ENCODE measurements at regions not wholly inside any gene's neighbourhood (a gene's known extent, or its start where the extent isn't known, plus 50 kb on each side); places are given as distances from the start of the nearest gene placed in this dataset.

DNA sequence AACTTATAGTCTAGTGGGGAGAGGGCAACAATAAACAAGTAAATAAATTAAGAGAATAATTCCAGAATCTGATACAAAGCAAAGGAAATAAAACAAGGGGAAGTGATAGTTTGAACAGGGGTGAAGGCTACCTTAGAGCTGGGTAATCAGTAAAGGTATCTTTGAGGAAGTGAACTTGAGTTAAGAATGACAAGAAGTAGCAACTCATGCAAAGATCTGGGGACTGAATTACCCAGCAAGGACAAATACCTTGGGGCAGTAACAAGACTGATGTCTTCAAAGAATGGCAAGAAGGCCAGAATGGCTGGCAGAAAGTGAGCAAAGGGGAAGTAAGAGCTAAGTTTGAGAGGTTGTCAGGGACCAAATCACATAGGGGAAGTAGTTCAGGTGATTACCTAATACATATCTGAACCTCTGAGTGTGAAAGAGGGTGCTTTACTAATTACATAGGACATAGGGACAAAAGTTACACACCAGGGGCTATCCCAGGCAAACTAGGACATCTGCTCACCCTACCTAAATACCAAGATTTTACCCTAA lies 244.6 kb upstream of the HNRNPA3 start:
- DNase-seq (ENCODE audit: low spot score in 2 of 2, unreplicated experiment in 2 of 2): no peak
- H3K27me3 Mint-ChIP-seq (ENCODE audit: low read depth): peaks cover 56% of the 10 kb centered on the region
- H3K27ac Mint-ChIP-seq: no peak overlapping the region
- no peaks in the 10 kb centered on the region for H3K9me3 Mint-ChIP-seq
- H3K36me3 Mint-ChIP-seq: no peaks in the 10 kb centered on the region
- no peak overlapping the region for H3K4me3 Mint-ChIP-seq
- TF ChIP-seq, protein P1, sequence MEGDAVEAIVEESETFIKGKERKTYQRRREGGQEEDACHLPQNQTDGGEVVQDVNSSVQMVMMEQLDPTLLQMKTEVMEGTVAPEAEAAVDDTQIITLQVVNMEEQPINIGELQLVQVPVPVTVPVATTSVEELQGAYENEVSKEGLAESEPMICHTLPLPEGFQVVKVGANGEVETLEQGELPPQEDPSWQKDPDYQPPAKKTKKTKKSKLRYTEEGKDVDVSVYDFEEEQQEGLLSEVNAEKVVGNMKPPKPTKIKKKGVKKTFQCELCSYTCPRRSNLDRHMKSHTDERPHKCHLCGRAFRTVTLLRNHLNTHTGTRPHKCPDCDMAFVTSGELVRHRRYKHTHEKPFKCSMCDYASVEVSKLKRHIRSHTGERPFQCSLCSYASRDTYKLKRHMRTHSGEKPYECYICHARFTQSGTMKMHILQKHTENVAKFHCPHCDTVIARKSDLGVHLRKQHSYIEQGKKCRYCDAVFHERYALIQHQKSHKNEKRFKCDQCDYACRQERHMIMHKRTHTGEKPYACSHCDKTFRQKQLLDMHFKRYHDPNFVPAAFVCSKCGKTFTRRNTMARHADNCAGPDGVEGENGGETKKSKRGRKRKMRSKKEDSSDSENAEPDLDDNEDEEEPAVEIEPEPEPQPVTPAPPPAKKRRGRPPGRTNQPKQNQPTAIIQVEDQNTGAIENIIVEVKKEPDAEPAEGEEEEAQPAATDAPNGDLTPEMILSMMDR (IDR thresholded peaks at IDR 0.05; ENCODE audit: unreplicated experiment): no peak
- peaks cover 6% of the 10 kb centered on the region for H3K4me1 Mint-ChIP-seq

DNA sequence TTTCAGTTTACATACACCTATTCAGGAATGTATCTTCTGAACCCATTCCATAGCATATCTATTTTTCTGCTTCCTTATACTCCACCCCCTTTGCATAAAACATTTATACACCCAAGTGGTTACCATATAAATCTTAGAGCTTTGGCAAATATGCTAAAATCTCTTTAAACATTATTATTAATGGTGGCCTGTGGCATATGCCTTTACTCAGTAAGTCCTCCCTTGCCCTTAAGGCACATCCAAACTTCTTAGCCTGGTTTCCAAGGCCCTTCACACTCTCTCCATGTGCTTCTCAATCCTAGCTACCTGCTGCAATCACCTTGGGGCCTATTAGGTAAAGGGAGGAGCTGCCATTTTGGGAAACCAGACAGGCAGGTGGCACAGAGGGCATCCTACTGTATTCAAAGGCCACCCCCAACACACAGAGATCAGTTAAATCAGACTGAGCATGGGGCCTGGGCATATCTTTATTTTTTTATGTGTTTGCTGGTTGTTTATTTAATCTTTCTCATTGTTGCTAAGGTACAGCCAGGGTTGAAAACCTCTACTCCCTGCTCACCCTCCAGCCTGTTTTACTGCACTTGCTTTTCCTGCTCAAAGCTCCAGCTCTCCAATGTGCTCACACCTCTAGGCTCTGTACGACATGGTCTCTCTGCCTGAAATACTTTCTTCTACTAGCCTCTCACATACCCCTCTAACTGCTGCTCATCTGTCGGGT lies 242.8 kb upstream of the HNRNPA3 start:
- no peak for DNase-seq (ENCODE audit: low spot score in 2 of 2, unreplicated experiment in 2 of 2)
- no peak overlapping the region for H3K4me3 Mint-ChIP-seq
- H3K36me3 Mint-ChIP-seq: no peaks in the 10 kb centered on the region
- H3K4me1 Mint-ChIP-seq: no peaks in the 10 kb centered on the region
- no peaks in the 10 kb centered on the region for H3K9me3 Mint-ChIP-seq
- peaks cover 60% of the 10 kb centered on the region for H3K27me3 Mint-ChIP-seq (ENCODE audit: low read depth)
- H3K27ac Mint-ChIP-seq: no peak overlapping the region
- TF ChIP-seq, protein P1 (IDR thresholded peaks at IDR 0.05; ENCODE audit: unreplicated experiment): no peak

DNA sequence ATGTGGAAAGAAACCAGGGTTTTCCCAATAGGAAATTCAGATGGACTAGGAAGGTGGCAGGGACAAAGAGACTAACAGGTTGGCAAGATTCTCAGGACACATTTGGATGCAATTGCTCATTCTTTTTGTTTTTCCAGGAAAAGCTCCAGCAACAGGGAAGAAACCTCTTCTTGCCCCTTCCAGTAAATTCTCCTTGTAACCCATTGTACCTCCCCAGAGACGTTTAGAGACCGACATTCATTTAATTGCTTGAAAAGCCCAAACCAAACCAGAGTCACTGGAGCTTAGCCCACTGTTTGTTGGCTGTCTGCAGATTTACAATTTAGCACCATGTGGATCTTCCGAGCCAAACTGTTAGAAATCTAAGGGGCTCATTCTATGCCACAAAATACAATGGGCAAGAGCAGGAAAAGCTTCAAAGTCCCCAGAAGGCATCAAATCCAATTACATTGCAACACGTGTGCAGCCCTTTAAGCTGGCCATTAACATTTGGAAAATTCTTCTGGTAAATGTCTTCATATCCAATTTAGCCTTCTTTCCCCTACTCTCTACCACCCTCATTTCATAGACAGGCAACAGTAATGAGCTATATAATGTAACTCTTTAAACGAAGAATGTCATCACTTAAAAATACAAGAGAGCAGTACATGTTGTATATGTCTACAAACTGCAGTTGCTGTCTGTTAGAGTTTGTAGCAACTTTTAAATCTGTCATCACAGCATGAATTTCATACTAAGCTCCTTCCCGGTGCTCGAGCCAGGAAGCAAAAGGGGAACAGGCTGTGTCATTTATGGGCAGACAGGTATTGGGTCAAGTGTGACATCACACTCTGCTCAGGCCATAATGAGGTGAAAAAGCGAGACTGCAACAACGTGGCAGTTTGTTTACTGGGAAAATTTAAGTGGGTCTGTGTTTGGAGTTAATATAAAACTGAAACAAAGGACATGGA lies 235.6 kb upstream of the HNRNPA3 start:
- no peaks in the 10 kb centered on the region for H3K36me3 Mint-ChIP-seq
- no peaks in the 10 kb centered on the region for H3K9me3 Mint-ChIP-seq
- TF ChIP-seq, protein P1 (IDR thresholded peaks at IDR 0.05; ENCODE audit: unreplicated experiment): no peak
- H3K27ac Mint-ChIP-seq: no peak overlapping the region
- no peak for DNase-seq (ENCODE audit: low spot score in 2 of 2, unreplicated experiment in 2 of 2)
- H3K4me3 Mint-ChIP-seq: no peak overlapping the region
- H3K4me1 Mint-ChIP-seq: peaks cover 4% of the 10 kb centered on the region
- peaks cover 48% of the 10 kb centered on the region for H3K27me3 Mint-ChIP-seq (ENCODE audit: low read depth)

- H3K27me3 Mint-ChIP-seq (ENCODE audit: low read depth): peaks cover 43% of the 10 kb centered on the region
- TF ChIP-seq, protein P1 (IDR thresholded peaks at IDR 0.05; ENCODE audit: unreplicated experiment): no peak
- peaks cover 4% of the 10 kb centered on the region for H3K4me1 Mint-ChIP-seq
- no peak overlapping the region for H3K27ac Mint-ChIP-seq
- no peak overlapping the region for H3K4me3 Mint-ChIP-seq
- DNase-seq (ENCODE audit: low spot score in 2 of 2, unreplicated experiment in 2 of 2): no peak
- H3K9me3 Mint-ChIP-seq: no peaks in the 10 kb centered on the region
- H3K36me3 Mint-ChIP-seq: no peaks in the 10 kb centered on the region
Observed at GRCh38 chr2:176978921-176979320, 233.7 kb upstream of the HNRNPA3 start.

- no peak for DNase-seq (ENCODE audit: low spot score in 2 of 2, unreplicated experiment in 2 of 2)
- H3K9me3 Mint-ChIP-seq: no peaks in the 10 kb centered on the region
- no peaks in the 10 kb centered on the region for H3K36me3 Mint-ChIP-seq
- no peak overlapping the region for H3K27ac Mint-ChIP-seq
- H3K27me3 Mint-ChIP-seq (ENCODE audit: low read depth): peaks cover 36% of the 10 kb centered on the region
- no peak overlapping the region for H3K4me3 Mint-ChIP-seq
- TF ChIP-seq, protein P1 (IDR thresholded peaks at IDR 0.05; ENCODE audit: unreplicated experiment): no peak
- peaks cover 6% of the 10 kb centered on the region for H3K4me1 Mint-ChIP-seq
Observed at GRCh38 chr2:176979981-176980710, 232.4 kb upstream of the HNRNPA3 start.
